Right lobe of liver (tissue), 6 donors: ENCODE measurements at regions not wholly inside any gene's neighbourhood (a gene's known extent, or its start where the extent isn't known, plus 50 kb on each side); places are given as distances from the start of the nearest gene placed in this dataset.

Experiments used
- ATAC-seq, 4 donors: fragments of 200-7000 bp; cut with Tn5 transposase; one replicate each; pipeline ENCODE4 v1.9.1; 2020; ENCODE audit warnings: mild to moderate bottlenecking in 4 of 4, moderate library complexity in 4 of 4
- DNase-seq, 3 donors: peaks; one replicate each; pipeline ENCODE4 v3.0.0-alpha.2; 2020
- H3K27ac ChIP-seq, 3 donors: fragments of 200-600 bp; one replicate each; pipeline ENCODE4 v1.8.0; 2022
- H3K27me3 ChIP-seq, 2 donors: fragments of 200-600 bp; one replicate each; pipeline ENCODE4 v1.8.0; 2022
- H3K36me3 ChIP-seq, 4 donors: fragments of 200-600 bp; sonication (generic) in 1 of 4; one replicate each; pipeline versions ENCODE4 v1.5.1 to v1.8.0; 2017 to 2022; ENCODE audit warnings: control low read depth in 1 of 4
- H3K4me1 ChIP-seq, 4 donors: fragments of 200-600 bp; sonication (generic) in 1 of 4; one replicate each; pipeline versions ENCODE4 v1.5.1 to v1.8.0; 2017 to 2022; ENCODE audit warnings: control low read depth in 1 of 4
- H3K4me3 ChIP-seq, 3 donors: fragments of 200-600 bp; one replicate each; pipeline ENCODE4 v1.8.0; 2022
- H3K9me3 ChIP-seq, 4 donors: fragments of 200-600 bp; sonication (generic) in 1 of 4; one replicate each; pipeline versions ENCODE4 v1.5.1 to v1.8.0; 2017 to 2022; ENCODE audit warnings: control low read depth in 1 of 4
- POLR2A ChIP-seq: fragments of 450-650 bp; IDR thresholded peaks from one replicate; pipeline ENCODE4 v1.6.1; 2017; ENCODE audit warnings: antibody characterized with exemption, mild to moderate bottlenecking
- WGBS: methylation state at CpG from one replicate; pipeline ENCODE4 v1.1.6; 2018; ENCODE audit warnings: low coverage, low lambda C conversion rate; ENCODE audit not compliant: insufficient coverage; ENCODE audit errors: missing lambda C conversion rate; 5-methylcytosine and 5-hydroxymethylcytosine counted together
- intact Hi-C, 2 donors: fragments of 100-400 bp; cut with DNase I; formaldehyde crosslinking; loops; one replicate each; pipeline versions ENCODE4 v1.11.2 to v1.14.1; 2022
- TF ChIP-seq, protein P1 (sequence below), 4 donors: fragments of 200-600 bp in 3 of 4; fragments of 450-650 bp in 1 of 4; IDR thresholded peaks; one replicate each; pipeline versions ENCODE4 v1.5.1 to v1.8.0; 2016 to 2022; ENCODE audit warnings: antibody characterized with exemption in 4 of 4, mild to moderate bottlenecking in 2 of 4
- donor health status: DM: no; HTN: yes; CAD: no.
- donor health status: DM: no; HTN: no; CAD: no.
- donor health status: DM: no; HTN: no; CAD: no.
- donor health status: DM: no; HTN: yes; CAD: no.
- donor health status: DM: no; HTN: yes; CAD: no.

DNA sequence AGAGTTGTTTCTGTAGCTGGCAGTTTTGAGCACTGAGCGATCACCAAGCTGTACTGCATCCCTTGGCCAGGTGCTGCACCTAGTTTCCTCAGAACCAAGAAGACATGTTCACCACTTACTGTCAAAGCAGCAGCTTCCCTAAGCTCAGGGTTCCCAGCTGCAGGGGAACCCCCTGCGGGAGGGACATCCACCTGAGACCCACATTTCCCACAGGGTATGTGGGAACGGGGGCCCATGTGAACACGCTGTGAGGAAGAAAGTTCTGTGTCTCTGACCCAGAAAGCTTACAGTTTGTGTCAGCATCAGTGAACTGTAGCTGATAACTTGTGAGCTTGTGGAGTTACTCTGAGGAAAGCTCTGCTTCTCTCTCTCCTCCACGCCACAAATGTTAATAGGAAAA lies 436.8 kb upstream of the IGFBP3 start:
- TF ChIP-seq, protein P1, sequence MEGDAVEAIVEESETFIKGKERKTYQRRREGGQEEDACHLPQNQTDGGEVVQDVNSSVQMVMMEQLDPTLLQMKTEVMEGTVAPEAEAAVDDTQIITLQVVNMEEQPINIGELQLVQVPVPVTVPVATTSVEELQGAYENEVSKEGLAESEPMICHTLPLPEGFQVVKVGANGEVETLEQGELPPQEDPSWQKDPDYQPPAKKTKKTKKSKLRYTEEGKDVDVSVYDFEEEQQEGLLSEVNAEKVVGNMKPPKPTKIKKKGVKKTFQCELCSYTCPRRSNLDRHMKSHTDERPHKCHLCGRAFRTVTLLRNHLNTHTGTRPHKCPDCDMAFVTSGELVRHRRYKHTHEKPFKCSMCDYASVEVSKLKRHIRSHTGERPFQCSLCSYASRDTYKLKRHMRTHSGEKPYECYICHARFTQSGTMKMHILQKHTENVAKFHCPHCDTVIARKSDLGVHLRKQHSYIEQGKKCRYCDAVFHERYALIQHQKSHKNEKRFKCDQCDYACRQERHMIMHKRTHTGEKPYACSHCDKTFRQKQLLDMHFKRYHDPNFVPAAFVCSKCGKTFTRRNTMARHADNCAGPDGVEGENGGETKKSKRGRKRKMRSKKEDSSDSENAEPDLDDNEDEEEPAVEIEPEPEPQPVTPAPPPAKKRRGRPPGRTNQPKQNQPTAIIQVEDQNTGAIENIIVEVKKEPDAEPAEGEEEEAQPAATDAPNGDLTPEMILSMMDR (IDR thresholded peaks at IDR 0.05): no peak
- no peak for TF ChIP-seq POLR2A
- intact Hi-C loops: no loop called here
- DNase-seq (no peak), ATAC-seq (no peak)
- Histone ChIP-seq H3K9me3 (no peaks in the 10 kb centered on the region), H3K27me3 (no peaks in the 10 kb centered on the region), H3K36me3 (no peaks in the 10 kb centered on the region), H3K27ac (no peak overlapping the region), H3K4me1 (peaks cover 0 to 2% (median 0%) of the 10 kb centered on the region in 4 donors), H3K4me3 (no peak overlapping the region)
- 100% methylated on average over 1 of the region's 5 CpGs for WGBS

DNA sequence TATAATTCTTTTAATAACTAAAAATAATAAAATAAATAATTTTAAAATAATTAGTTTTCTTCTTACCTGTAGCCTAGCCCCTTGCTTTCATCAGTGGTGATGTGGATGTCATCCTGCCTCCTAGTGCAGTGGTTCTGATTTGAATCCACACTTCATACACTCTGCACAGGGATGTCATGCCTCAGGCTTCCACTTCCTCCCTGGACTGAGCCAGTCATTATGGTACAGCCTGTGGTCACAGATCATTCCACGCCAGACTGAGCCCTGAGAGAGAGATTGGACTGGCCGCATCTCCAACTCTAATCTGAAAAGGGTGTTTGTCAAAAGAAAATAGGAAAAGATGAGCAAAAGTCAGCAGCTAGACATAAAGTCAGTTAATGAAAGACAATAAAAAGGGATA lies 436.2 kb upstream of the IGFBP3 start:
- intact Hi-C loops: no loop called here

DNA sequence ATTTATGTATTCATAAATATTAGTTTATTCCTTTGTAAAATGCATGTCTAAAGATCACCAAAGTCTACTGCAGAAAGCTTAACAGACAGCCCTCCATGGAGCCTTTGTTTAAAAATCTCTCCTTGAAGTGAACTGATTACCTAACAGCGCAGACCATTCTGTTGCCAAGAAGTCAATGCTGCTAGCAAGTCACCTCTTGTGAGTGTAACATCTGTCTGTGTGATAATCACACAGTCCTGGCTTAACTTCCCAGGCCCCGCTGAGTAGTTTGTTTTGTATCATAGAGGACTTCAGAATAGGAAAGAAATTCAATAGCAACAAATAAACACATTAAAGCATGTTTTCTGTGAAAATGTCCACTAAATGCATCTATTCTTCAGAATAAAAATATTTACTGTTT lies 435.3 kb upstream of the IGFBP3 start:
- H3K9me3 ChIP-seq: no peaks in the 10 kb centered on the region
- 92% methylated on average over 2 of the region's 2 CpGs for WGBS
- no peak for ATAC-seq

More for the DNA sequence above, 436.2 kb upstream of the IGFBP3 start:
- H3K4me3 ChIP-seq: no peak overlapping the region
- WGBS: 94% methylated on average over 2 of the region's 2 CpGs
- H3K27me3 ChIP-seq: no peaks in the 10 kb centered on the region
- ATAC-seq (no peak), DNase-seq (no peak)
- TF ChIP-seq POLR2A: no peak
- TF ChIP-seq, protein P1 (IDR thresholded peaks at IDR 0.05): no peak
- no peaks in the 10 kb centered on the region for H3K4me1 ChIP-seq
- H3K36me3 ChIP-seq: no peaks in the 10 kb centered on the region
- H3K27ac ChIP-seq: no peak overlapping the region
- no peaks in the 10 kb centered on the region for H3K9me3 ChIP-seq

DNA sequence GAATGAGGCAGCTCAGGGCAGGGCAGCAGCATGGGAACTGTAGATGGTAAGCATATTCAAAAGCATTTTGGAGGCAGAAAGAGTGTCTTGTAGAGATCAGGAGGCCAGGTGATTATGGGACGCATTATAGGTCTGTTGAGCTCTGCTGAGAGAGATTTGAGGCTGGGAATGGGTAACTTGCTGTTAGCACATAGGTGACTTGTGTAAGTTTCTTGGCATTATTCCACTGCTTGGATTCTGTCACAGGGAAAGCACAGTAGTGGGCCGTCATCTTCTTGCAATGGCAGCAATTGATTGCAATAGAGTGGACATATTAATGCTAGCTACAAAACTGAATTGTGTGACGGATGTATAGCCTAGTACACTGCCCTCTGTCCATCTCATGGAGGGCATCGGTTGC lies 434.3 kb upstream of the IGFBP3 start:
- TF ChIP-seq, protein P1 (IDR thresholded peaks at IDR 0.05): no peak
- no peak for TF ChIP-seq POLR2A
- ATAC-seq (peak; percentile 13 to 59 (median 38)), DNase-seq (no peak)
- no peak overlapping the region for H3K27ac ChIP-seq
- no peak overlapping the region for H3K4me3 ChIP-seq
- no peaks in the 10 kb centered on the region for H3K4me1 ChIP-seq
- H3K36me3 ChIP-seq: no peaks in the 10 kb centered on the region
- 75% methylated on average over 4 of the region's 4 CpGs for WGBS
- no peaks in the 10 kb centered on the region for H3K27me3 ChIP-seq
- intact Hi-C loops: no loop called here
- H3K9me3 ChIP-seq: no peaks in the 10 kb centered on the region

More for the DNA sequence above, 435.3 kb upstream of the IGFBP3 start:
- Histone ChIP-seq H3K4me3 (no peak overlapping the region), H3K36me3 (no peaks in the 10 kb centered on the region), H3K4me1 (no peaks in the 10 kb centered on the region), H3K27ac (no peak overlapping the region), H3K27me3 (no peaks in the 10 kb centered on the region)
- no peak for DNase-seq
- TF ChIP-seq, protein P1 (IDR thresholded peaks at IDR 0.05): no peak
- no peak for TF ChIP-seq POLR2A
- intact Hi-C loops: no loop called here
